UCSD-AML1 (cell line): ENCODE measurements at regions not wholly inside any gene's neighbourhood (a gene's known extent, or its start where the extent isn't known, plus 50 kb on each side); places are given as distances from the start of the nearest gene placed in this dataset.
"Not testable (repeated sequence)": the region's sequence is repeated elsewhere in the genome, so short reads cannot be mapped to it uniquely, and the experiment has no call there.

ENCODE experiments used
- DNase-seq: peaks from one replicate; lab custom pipeline; 2025; ENCODE audit not compliant: unreplicated experiment; lab: John Stamatoyannopoulos, UW

- not testable (repeated sequence) for DNase-seq
Measured at GRCh38 chr1:83410746-83411413, 588.1 kb downstream of the TTLL7 start.

GRCh38 chr1:83406693-83407371 is 592.1 kb downstream of the TTLL7 start:
- not testable (repeated sequence) for DNase-seq

GRCh38 chr1:83405789-83406188 is 593.1 kb downstream of the TTLL7 start:
- not testable (repeated sequence) for DNase-seq

GRCh38 chr1:83403500-83403899 is 595.4 kb downstream of the TTLL7 start:
- DNase-seq, result not testable (repeated sequence)

- not testable (repeated sequence) for DNase-seq
Measured at GRCh38 chr1:83401146-83401545, 597.8 kb downstream of the TTLL7 start.

- DNase-seq, result not testable (repeated sequence)
Measured at GRCh38 chr1:83400173-83400572, 598.8 kb downstream of the TTLL7 start.

GRCh38 chr1:83398125-83398524 is 600.8 kb downstream of the TTLL7 start:
- DNase-seq, result not testable (repeated sequence)

GRCh38 chr1:83395130-83395529 is 603.8 kb downstream of the TTLL7 start:
- DNase-seq, result not testable (repeated sequence)

GRCh38 chr1:83386946-83387345 is 612.0 kb downstream of the TTLL7 start:
- DNase-seq, result not testable (repeated sequence)

- not testable (repeated sequence) for DNase-seq
Measured at GRCh38 chr1:83383107-83383506, 615.8 kb downstream of the TTLL7 start.

- DNase-seq, result not testable (repeated sequence)
Measured at GRCh38 chr1:83373018-83373417, 625.9 kb downstream of the TTLL7 start.

- not testable (repeated sequence) for DNase-seq
Measured at GRCh38 chr1:83369853-83370252, 629.1 kb downstream of the TTLL7 start.

- not testable (repeated sequence) for DNase-seq
Measured at GRCh38 chr1:83365320-83365719, 633.6 kb downstream of the TTLL7 start.

- not testable (repeated sequence) for DNase-seq
Measured at GRCh38 chr1:83345375-83345774, 653.6 kb downstream of the TTLL7 start.

GRCh38 chr1:83343767-83344166 is 655.2 kb downstream of the TTLL7 start:
- DNase-seq, result not testable (repeated sequence)

- DNase-seq, result not testable (repeated sequence)
Measured at GRCh38 chr1:83342995-83343394, 655.9 kb downstream of the TTLL7 start.

- DNase-seq, result not testable (repeated sequence)
Measured at GRCh38 chr1:83332308-83332707, 666.6 kb downstream of the TTLL7 start.

GRCh38 chr1:83318366-83318765 is 680.6 kb downstream of the TTLL7 start:
- DNase-seq, result no peak

- not testable (repeated sequence) for DNase-seq
Measured at GRCh38 chr1:83315446-83315845, 683.5 kb downstream of the TTLL7 start.

GRCh38 chr1:83310161-83310560 is 688.8 kb downstream of the TTLL7 start:
- not testable (repeated sequence) for DNase-seq

- not testable (repeated sequence) for DNase-seq
Measured at GRCh38 chr1:83309035-83309434, 689.9 kb downstream of the TTLL7 start.

- not testable (repeated sequence) for DNase-seq
Measured at GRCh38 chr1:83306811-83307210, 692.1 kb downstream of the TTLL7 start.
